Muscle layer of duodenum (tissue), 2 donors: ENCODE measurements at regions not wholly inside any gene's neighbourhood (a gene's known extent, or its start where the extent isn't known, plus 50 kb on each side); places are given as distances from the start of the nearest gene placed in this dataset.
A peak's percentile ranks its signal among the peaks of the same experiment; 100 is the strongest.

ENCODE experiments used
- H3K27ac ChIP-seq: one replicate; pipeline ENCODE4 v1.7.0; 2013; ENCODE audit warnings: mild to moderate bottlenecking, low read length
- H3K27me3 ChIP-seq: one replicate; pipeline ENCODE4 v1.7.0; 2013; ENCODE audit warnings: low read depth, mild to moderate bottlenecking, control low read depth, low read length
- H3K36me3 ChIP-seq, 2 donors: one replicate each; pipeline ENCODE4 v1.7.0; 2013; ENCODE audit warnings: low read length in 2 of 2, control low read depth in 1 of 2, mild to moderate bottlenecking in 1 of 2; ENCODE audit not compliant: insufficient read depth in 2 of 2, control insufficient read depth in 1 of 2
- H3K4me1 ChIP-seq, 2 donors: one replicate each; pipeline ENCODE4 v1.7.0; 2013; ENCODE audit warnings: low read length in 2 of 2, mild to moderate bottlenecking in 2 of 2, control low read depth in 1 of 2, moderate library complexity in 1 of 2; ENCODE audit not compliant: insufficient read depth in 2 of 2, control insufficient read depth in 1 of 2
- H3K4me3 ChIP-seq, 2 donors: one replicate each; pipeline ENCODE4 v1.7.0; 2013; ENCODE audit warnings: low read length in 2 of 2, low read depth in 1 of 2, mild to moderate bottlenecking in 1 of 2
- H3K9me3 ChIP-seq, 2 donors: one replicate each; pipeline ENCODE4 v1.7.0; 2013; ENCODE audit warnings: low read length in 2 of 2, control low read depth in 1 of 2, mild to moderate bottlenecking in 1 of 2; ENCODE audit not compliant: control insufficient read depth in 1 of 2
- donor health status: healthy.

GRCh38 chr18:76697441-76697901, 124.9 kb upstream of the ZNF236 start:
- Histone ChIP-seq H3K27ac (no peak overlapping the region), H3K9me3 (no peaks in the 10 kb centered on the region), H3K4me1 (peaks cover 0 to 4% of the 10 kb centered on the region in 2 donors), H3K4me3 (peak overlapping the region in 1 of 2 donors; percentile 41), H3K27me3 (no peaks in the 10 kb centered on the region), H3K36me3 (no peaks in the 10 kb centered on the region)

DNA sequence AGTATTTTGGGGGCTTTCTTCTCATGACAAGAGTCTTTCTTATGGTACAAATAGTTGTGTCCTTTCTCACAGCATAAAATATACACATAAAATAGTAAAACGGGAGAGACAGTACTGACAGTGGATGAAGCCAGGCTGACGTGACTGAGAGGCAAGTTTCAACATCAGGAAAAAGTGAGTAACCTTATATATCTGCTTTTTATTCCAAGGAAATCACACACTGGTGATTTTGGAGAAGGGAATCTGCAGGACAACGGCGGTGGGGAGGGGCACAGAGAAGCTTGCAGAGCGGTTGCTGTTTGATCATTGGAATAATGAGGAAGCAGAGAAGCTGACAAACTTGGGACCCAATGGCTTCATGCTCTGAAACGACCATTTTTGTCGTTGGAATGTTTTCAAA, 130.6 kb upstream of the ZNF236 start:
- Histone ChIP-seq H3K27me3 (peaks cover 6% of the 10 kb centered on the region), H3K4me3 (no peak overlapping the region), H3K36me3 (no peaks in the 10 kb centered on the region), H3K9me3 (no peaks in the 10 kb centered on the region), H3K27ac (no peak overlapping the region), H3K4me1 (peaks cover 0 to 5% of the 10 kb centered on the region in 2 donors)

DNA sequence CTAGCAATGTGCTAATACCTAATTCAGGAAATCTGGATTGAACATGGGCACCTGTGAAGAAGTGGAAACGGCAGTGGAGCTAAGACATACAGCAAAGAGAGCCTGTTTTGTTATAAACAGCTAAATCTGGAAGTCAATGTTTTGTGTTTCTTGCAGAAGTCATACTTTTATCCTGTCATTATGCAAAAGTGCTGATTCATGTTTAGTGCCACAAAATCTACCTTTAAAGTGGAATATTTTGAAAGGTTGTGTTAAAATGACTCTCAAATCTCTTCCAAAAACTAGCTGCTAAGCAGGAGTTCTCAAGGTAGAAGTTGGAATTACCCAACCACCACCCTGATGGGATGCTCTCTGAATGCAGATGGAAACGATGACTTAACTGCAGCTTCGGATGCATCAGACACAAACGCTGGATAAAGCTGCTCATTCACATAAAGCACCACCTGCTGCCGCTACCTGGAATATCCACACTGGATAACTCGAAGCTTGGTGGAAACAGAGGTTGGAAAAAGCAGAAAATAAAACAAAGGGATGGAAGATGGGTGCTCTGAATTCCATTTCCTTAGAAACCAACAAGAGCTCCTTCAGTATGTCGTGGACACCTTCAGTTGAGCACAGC, 132.6 kb upstream of the ZNF236 start:
- Histone ChIP-seq H3K4me3 (no peak overlapping the region), H3K4me1 (peaks cover 0 to 10% of the 10 kb centered on the region in 2 donors), H3K36me3 (no peaks in the 10 kb centered on the region), H3K9me3 (no peaks in the 10 kb centered on the region), H3K27ac (no peak overlapping the region), H3K27me3 (peaks cover 6% of the 10 kb centered on the region)

- peaks cover 0 to 10% of the 10 kb centered on the region in 2 donors for H3K4me1 ChIP-seq
- no peak overlapping the region for H3K4me3 ChIP-seq
- no peaks in the 10 kb centered on the region for H3K36me3 ChIP-seq
- no peaks in the 10 kb centered on the region for H3K9me3 ChIP-seq
- no peak overlapping the region for H3K27ac ChIP-seq
- H3K27me3 ChIP-seq, result peaks cover 6% of the 10 kb centered on the region
Observed at GRCh38 chr18:76688724-76689472, 133.5 kb upstream of the ZNF236 start.

DNA sequence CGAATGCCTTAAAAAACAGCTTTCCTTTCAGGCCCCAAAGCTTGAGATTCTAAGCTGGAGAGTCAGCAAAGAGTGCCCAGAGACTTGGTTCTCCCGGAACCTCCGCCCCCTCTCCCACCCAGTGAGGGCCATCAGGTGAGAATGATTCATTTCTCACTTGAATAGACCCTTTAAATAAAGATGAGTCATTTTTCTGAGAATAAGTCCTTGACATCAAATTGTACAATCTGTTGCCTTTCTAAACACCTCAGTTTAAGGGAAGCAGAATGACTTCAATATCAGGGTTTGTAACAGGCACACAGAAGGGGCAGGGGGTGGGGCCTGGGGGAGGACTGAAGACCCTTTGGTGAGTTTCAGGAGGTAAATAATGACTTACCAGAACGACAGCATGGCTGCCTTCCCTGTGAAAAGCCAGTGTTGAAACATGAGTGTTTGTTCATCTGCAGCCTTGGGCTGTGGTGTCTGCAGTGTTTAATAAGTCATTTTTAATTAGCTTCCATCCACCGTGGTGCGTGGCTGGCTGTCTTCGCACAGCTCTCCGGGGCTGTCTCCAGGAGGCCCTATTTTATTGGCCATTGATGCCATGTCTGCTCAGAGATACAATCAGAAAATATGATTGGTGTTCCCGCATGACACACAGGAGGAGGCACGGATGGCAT, 134.9 kb upstream of the ZNF236 start:
- Histone ChIP-seq H3K36me3 (no peaks in the 10 kb centered on the region), H3K9me3 (no peaks in the 10 kb centered on the region), H3K4me3 (no peak overlapping the region), H3K27me3 (peaks cover 6% of the 10 kb centered on the region), H3K27ac (no peak overlapping the region), H3K4me1 (peaks cover 0 to 10% of the 10 kb centered on the region in 2 donors)

DNA sequence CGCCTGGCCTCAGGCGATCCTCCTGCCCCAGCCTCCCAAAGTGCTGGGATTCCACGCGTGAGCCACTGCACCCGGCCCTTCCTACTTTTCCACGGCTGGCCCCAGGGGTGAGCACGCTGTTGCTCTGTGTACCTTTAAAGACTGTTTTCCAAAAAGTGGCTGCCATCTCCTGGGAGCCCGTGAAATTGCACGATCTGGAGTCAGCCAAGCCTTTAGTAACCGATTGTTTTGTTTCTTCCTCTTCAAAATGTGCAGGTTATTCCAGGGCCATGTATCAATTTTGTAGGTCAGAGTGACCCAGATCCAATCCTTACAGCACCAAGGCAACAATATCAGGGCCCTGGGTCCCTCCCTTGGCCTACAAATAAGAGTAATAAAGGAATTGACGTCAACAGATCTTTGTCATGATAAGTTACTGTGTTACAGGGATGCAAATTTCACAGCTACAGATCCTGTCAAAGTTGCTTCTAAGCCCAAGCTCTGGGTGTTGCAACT, 135.6 kb upstream of the ZNF236 start:
- H3K4me3 ChIP-seq, result no peak overlapping the region
- no peaks in the 10 kb centered on the region for H3K36me3 ChIP-seq
- no peak overlapping the region for H3K27ac ChIP-seq
- H3K27me3 ChIP-seq, result peaks cover 6% of the 10 kb centered on the region
- peaks cover 0 to 10% of the 10 kb centered on the region in 2 donors for H3K4me1 ChIP-seq
- no peaks in the 10 kb centered on the region for H3K9me3 ChIP-seq

- H3K4me3 ChIP-seq, result no peak overlapping the region
- no peak overlapping the region for H3K27ac ChIP-seq
- peaks cover 0 to 10% of the 10 kb centered on the region in 2 donors for H3K4me1 ChIP-seq
- no peaks in the 10 kb centered on the region for H3K36me3 ChIP-seq
- no peaks in the 10 kb centered on the region for H3K9me3 ChIP-seq
- peaks cover 6% of the 10 kb centered on the region for H3K27me3 ChIP-seq
Observed at GRCh38 chr18:76685860-76686259, 136.5 kb upstream of the ZNF236 start.

DNA sequence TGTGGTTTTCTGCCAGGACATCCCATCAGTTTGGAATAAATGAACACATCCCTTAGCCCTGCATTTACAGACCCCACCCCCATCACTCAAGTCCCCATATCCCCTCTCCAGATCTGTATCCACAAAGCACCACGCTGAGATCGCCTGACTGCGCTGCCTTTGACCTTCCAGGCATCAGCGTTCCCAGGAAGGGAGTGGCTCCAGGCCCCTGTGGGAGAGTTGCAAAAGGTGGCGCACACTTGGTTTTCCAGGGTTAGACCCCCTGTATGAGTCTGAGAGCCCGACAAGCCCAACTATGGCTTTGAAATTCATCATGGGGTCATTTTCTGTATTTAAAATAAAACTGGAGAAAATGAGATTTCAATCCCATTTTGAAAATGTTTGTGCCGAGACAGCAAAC, 137.0 kb upstream of the ZNF236 start:
- Histone ChIP-seq H3K4me1 (peaks cover 0 to 10% of the 10 kb centered on the region in 2 donors), H3K36me3 (no peaks in the 10 kb centered on the region), H3K9me3 (no peaks in the 10 kb centered on the region), H3K4me3 (no peak overlapping the region), H3K27ac (no peak overlapping the region), H3K27me3 (peaks cover 3% of the 10 kb centered on the region)

GRCh38 chr18:76684265-76684664, 138.1 kb upstream of the ZNF236 start:
- H3K27me3 ChIP-seq, result no peaks in the 10 kb centered on the region
- H3K27ac ChIP-seq, result no peak overlapping the region
- H3K9me3 ChIP-seq, result no peaks in the 10 kb centered on the region
- no peaks in the 10 kb centered on the region for H3K36me3 ChIP-seq
- no peak overlapping the region for H3K4me3 ChIP-seq
- peaks cover 0 to 10% of the 10 kb centered on the region in 2 donors for H3K4me1 ChIP-seq

GRCh38 chr18:76679945-76680344, 142.4 kb upstream of the ZNF236 start:
- Histone ChIP-seq H3K9me3 (no peaks in the 10 kb centered on the region), H3K36me3 (no peaks in the 10 kb centered on the region), H3K4me3 (no peak overlapping the region), H3K27ac (no peak overlapping the region), H3K27me3 (no peaks in the 10 kb centered on the region), H3K4me1 (no peaks in the 10 kb centered on the region)

DNA sequence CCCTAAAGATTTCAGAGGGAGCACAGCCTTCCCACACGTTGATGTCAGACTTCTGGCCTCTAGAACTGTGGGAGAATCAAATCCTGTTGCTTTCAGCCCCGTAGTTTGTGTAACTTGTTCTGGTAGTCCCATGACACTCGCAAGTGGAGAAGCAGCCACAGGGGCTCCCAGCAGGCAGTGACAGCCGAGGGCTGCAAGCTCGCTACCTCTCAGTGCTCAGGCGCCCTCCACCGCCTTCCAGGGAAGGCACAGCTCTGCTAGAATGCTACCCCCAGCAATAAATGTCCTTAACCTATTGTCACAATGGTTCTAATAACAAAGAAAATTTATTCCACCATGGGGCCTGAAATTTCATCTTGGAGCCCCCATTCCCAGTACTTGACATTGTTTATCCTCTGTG, 143.1 kb upstream of the ZNF236 start:
- Histone ChIP-seq H3K27me3 (no peaks in the 10 kb centered on the region), H3K27ac (no peak overlapping the region)

More for the DNA sequence above, 143.1 kb upstream of the ZNF236 start:
- no peaks in the 10 kb centered on the region for H3K4me1 ChIP-seq
- H3K9me3 ChIP-seq, result no peaks in the 10 kb centered on the region
- H3K4me3 ChIP-seq, result no peak overlapping the region
- H3K36me3 ChIP-seq, result no peaks in the 10 kb centered on the region
